ENCODE measurements at regions not wholly inside any gene's neighbourhood (a gene's known extent, or its start where the extent isn't known, plus 50 kb on each side); places are given as distances from the start of the nearest gene placed in this dataset.

DNA sequence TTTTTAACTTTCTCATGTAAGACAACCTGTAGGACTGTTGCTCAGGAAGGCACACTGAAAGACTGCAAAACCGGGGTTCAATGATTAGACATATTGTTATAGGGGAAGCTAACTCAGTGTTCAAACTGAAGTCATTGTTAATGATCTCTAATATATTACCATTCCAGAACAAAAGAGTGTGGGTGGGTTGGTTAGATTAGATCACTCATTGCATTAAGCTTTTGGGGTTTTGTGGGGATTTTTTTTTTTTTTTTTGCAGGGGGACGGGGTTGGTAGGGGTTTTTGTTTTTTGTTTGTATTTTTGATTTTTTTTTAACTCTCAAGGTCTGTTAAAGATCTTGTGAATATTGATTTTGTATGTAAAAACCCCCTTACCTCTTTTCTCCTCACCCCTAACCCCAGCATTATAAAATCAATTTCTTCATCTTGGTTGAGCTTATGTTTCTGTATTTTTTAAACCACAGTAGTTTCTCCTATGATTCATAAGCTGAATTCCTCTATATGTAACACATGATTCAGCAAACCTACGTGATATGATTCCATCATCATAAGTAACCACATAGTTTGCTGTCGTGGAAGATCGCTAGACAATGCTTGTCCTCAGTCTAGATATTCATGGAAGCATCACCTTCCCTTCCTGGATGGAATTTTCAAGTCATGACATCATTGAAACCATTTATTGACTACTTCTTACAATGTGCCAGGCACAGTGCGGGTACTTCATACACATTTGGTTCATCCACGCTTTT lies 544.1 kb upstream of the MDFIC2 start (continued):
- TF ChIP-seq RFX5 (IDR thresholded peaks at IDR 0.05; ENCODE audit: low read length): no peak
- peak; percentile 78 for TF ChIP-seq JUND (IDR thresholded peaks at IDR 0.05)
- no peak for TF ChIP-seq POLR2AphosphoS5 (IDR thresholded peaks at IDR 0.05; ENCODE audit: low read depth, low read length)
- TF ChIP-seq, protein P1, sequence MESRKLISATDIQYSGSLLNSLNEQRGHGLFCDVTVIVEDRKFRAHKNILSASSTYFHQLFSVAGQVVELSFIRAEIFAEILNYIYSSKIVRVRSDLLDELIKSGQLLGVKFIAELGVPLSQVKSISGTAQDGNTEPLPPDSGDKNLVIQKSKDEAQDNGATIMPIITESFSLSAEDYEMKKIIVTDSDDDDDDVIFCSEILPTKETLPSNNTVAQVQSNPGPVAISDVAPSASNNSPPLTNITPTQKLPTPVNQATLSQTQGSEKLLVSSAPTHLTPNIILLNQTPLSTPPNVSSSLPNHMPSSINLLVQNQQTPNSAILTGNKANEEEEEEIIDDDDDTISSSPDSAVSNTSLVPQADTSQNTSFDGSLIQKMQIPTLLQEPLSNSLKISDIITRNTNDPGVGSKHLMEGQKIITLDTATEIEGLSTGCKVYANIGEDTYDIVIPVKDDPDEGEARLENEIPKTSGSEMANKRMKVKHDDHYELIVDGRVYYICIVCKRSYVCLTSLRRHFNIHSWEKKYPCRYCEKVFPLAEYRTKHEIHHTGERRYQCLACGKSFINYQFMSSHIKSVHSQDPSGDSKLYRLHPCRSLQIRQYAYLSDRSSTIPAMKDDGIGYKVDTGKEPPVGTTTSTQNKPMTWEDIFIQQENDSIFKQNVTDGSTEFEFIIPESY (IDR thresholded peaks at IDR 0.05; ENCODE audit: borderline replicate concordance, low read depth): no peak
- no peak for TF ChIP-seq SIN3A (IDR thresholded peaks at IDR 0.05; ENCODE audit: borderline replicate concordance, low read depth, low read length)
- no peak for TF ChIP-seq CHD2 (IDR thresholded peaks at IDR 0.05; ENCODE audit: low read length, partially characterized antibody)
- TF ChIP-seq ELF1 (IDR thresholded peaks at IDR 0.05): no peak
- no peak for TF ChIP-seq EZH2phosphoT487 (IDR thresholded peaks at IDR 0.05; ENCODE audit: borderline replicate concordance, low read depth)
- peak; percentile 83 for TF ChIP-seq FOSL2 (IDR thresholded peaks at IDR 0.05; ENCODE audit: borderline replicate concordance, low read depth)
- no peak for TF ChIP-seq NRF1 (IDR thresholded peaks at IDR 0.05; ENCODE audit: low read depth, low read length)
- TF ChIP-seq FOXJ3 (CRISPR knock-in tag; IDR thresholded peaks at IDR 0.05): no peak
- no peak for TF ChIP-seq RXRA (IDR thresholded peaks at IDR 0.05; ENCODE audit: borderline replicate concordance, low read depth)
- peak; percentile 70 for TF ChIP-seq TCF12 (IDR thresholded peaks at IDR 0.05)
- TF ChIP-seq, protein P2, sequence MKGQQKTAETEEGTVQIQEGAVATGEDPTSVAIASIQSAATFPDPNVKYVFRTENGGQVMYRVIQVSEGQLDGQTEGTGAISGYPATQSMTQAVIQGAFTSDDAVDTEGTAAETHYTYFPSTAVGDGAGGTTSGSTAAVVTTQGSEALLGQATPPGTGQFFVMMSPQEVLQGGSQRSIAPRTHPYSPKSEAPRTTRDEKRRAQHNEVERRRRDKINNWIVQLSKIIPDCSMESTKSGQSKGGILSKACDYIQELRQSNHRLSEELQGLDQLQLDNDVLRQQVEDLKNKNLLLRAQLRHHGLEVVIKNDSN (IDR thresholded peaks at IDR 0.05; ENCODE audit: borderline replicate concordance, low read depth): no peak
- no peak for TF ChIP-seq GATA2 (CRISPR knock-in tag; IDR thresholded peaks at IDR 0.05)
- TF ChIP-seq, protein P3, sequence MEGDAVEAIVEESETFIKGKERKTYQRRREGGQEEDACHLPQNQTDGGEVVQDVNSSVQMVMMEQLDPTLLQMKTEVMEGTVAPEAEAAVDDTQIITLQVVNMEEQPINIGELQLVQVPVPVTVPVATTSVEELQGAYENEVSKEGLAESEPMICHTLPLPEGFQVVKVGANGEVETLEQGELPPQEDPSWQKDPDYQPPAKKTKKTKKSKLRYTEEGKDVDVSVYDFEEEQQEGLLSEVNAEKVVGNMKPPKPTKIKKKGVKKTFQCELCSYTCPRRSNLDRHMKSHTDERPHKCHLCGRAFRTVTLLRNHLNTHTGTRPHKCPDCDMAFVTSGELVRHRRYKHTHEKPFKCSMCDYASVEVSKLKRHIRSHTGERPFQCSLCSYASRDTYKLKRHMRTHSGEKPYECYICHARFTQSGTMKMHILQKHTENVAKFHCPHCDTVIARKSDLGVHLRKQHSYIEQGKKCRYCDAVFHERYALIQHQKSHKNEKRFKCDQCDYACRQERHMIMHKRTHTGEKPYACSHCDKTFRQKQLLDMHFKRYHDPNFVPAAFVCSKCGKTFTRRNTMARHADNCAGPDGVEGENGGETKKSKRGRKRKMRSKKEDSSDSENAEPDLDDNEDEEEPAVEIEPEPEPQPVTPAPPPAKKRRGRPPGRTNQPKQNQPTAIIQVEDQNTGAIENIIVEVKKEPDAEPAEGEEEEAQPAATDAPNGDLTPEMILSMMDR (IDR thresholded peaks at IDR 0.05): no peak
- TF ChIP-seq GABPA (IDR thresholded peaks at IDR 0.05; ENCODE audit: low read depth): no peak
- TF ChIP-seq, protein P4, sequence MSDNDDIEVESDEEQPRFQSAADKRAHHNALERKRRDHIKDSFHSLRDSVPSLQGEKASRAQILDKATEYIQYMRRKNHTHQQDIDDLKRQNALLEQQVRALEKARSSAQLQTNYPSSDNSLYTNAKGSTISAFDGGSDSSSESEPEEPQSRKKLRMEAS (IDR thresholded peaks at IDR 0.05; ENCODE audit: low read depth): 0 out of 2 replicates have a peak, but pooled peaks have one; percentile 30
- TF ChIP-seq RAD21 (IDR thresholded peaks at IDR 0.05; ENCODE audit: low read length): no peak
- TF ChIP-seq SMC3 (IDR thresholded peaks at IDR 0.05; ENCODE audit: low read depth, low read length): no peak
- no peak for TF ChIP-seq YY1 (IDR thresholded peaks at IDR 0.05; ENCODE audit: low read depth)
- peak; percentile 20; the same call in 1 of the 2 replicates for TF ChIP-seq NFIC (IDR thresholded peaks at IDR 0.05; ENCODE audit: borderline replicate concordance)
- no peak for TF ChIP-seq FOXM1 (IDR thresholded peaks at IDR 0.05; ENCODE audit: low read depth)
- TF ChIP-seq, protein P5, sequence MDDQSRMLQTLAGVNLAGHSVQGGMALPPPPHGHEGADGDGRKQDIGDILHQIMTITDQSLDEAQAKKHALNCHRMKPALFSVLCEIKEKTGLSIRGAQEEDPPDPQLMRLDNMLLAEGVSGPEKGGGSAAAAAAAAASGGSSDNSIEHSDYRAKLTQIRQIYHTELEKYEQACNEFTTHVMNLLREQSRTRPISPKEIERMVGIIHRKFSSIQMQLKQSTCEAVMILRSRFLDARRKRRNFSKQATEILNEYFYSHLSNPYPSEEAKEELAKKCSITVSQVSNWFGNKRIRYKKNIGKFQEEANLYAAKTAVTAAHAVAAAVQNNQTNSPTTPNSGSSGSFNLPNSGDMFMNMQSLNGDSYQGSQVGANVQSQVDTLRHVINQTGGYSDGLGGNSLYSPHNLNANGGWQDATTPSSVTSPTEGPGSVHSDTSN (IDR thresholded peaks at IDR 0.05): peak; percentile 50
- TF ChIP-seq TEAD4 (IDR thresholded peaks at IDR 0.05; ENCODE audit: borderline replicate concordance, insufficient read depth): 0 out of 2 replicates have a peak, but pooled peaks have one; percentile 65
- no peak for TF ChIP-seq TAF1 (IDR thresholded peaks at IDR 0.05; ENCODE audit: borderline replicate concordance, low read depth, low read length)
